HG03354 (cell line): ENCODE measurements at regions not wholly inside any gene's neighbourhood (a gene's known extent, or its start where the extent isn't known, plus 50 kb on each side); places are given as distances from the start of the nearest gene placed in this dataset.

Source experiments
- ATAC-seq: cut with Tn5 transposase; IDR thresholded peaks from one replicate; pipeline ENCODE4 v1.9.1; 2021; ENCODE audit warnings: mild to moderate bottlenecking; ENCODE audit not compliant: unreplicated experiment, poor library complexity, severe bottlenecking

GRCh38 chr6:33853736-33854135, 49.9 kb upstream of the MLN start:
- no peak for ATAC-seq
